Hematopoietic multipotent progenitor cell (in vitro differentiated cells): ENCODE measurements at regions not wholly inside any gene's neighbourhood (a gene's known extent, or its start where the extent isn't known, plus 50 kb on each side); places are given as distances from the start of the nearest gene placed in this dataset.
"Not testable (repeated sequence)": the region's sequence is repeated elsewhere in the genome, so short reads cannot be mapped to it uniquely, and the experiment has no call there.

Experiments used
- DNase-seq, 3 donors: peaks; one replicate each; pipeline ENCODE4 v3.0.0-alpha.2; 2011 to 2015; ENCODE audit warnings: low read depth in 2 of 3, low spot score in 2 of 3

- no peak for DNase-seq
These were observed 86.1 kb upstream of the CTAGE1 start for GRCh38 chr18:22503803-22504202.

- DNase-seq = no peak
These were observed 86.7 kb upstream of the CTAGE1 start for GRCh38 chr18:22504251-22505030.

GRCh38 chr18:22505141-22505591 is 87.5 kb upstream of the CTAGE1 start:
- DNase-seq = no peak

GRCh38 chr18:22507055-22507454 is 89.3 kb upstream of the CTAGE1 start:
- no peak for DNase-seq

GRCh38 chr18:22509423-22509822 is 91.7 kb upstream of the CTAGE1 start:
- no peak for DNase-seq

- DNase-seq = no peak
These were observed 93.0 kb upstream of the CTAGE1 start for GRCh38 chr18:22510697-22511096.

GRCh38 chr18:22513721-22514481 is 96.2 kb upstream of the CTAGE1 start:
- no peak for DNase-seq

GRCh38 chr18:22514655-22515054 is 96.9 kb upstream of the CTAGE1 start:
- DNase-seq = no peak

- DNase-seq = no peak
These were observed 97.5 kb upstream of the CTAGE1 start for GRCh38 chr18:22515250-22515649.

- no peak for DNase-seq
These were observed 99.6 kb upstream of the CTAGE1 start for GRCh38 chr18:22517356-22517755.

GRCh38 chr18:22521026-22521707 is 103.5 kb upstream of the CTAGE1 start:
- DNase-seq = no peak

- no peak for DNase-seq
These were observed 105.8 kb upstream of the CTAGE1 start for GRCh38 chr18:22523481-22523880.

- no peak for DNase-seq
These were observed 107.1 kb upstream of the CTAGE1 start for GRCh38 chr18:22524783-22525182.

GRCh38 chr18:22525313-22525712 is 107.6 kb upstream of the CTAGE1 start:
- DNase-seq = no peak

- DNase-seq = no peak
These were observed 108.2 kb upstream of the CTAGE1 start for GRCh38 chr18:22525883-22526282.

- DNase-seq = no peak
These were observed 110.6 kb upstream of the CTAGE1 start for GRCh38 chr18:22528291-22528690.

- not testable (repeated sequence) for DNase-seq
These were observed 117.0 kb upstream of the CTAGE1 start for GRCh38 chr18:22534706-22535105.

GRCh38 chr18:22536558-22536957 is 118.8 kb upstream of the CTAGE1 start:
- no peak for DNase-seq

GRCh38 chr18:22538426-22538825 is 120.7 kb upstream of the CTAGE1 start:
- DNase-seq = no peak

GRCh38 chr18:22539051-22539765 is 121.5 kb upstream of the CTAGE1 start:
- no peak for DNase-seq

- no peak for DNase-seq
These were observed 123.5 kb upstream of the CTAGE1 start for GRCh38 chr18:22541232-22541631.
